DND-41 (cell line): ENCODE measurements at regions not wholly inside any gene's neighbourhood (a gene's known extent, or its start where the extent isn't known, plus 50 kb on each side); places are given as distances from the start of the nearest gene placed in this dataset.

ENCODE experiments used
- CTCF ChIP-seq: IDR thresholded peaks from 2 replicates; pipeline ENCODE4 v1.5.1; 2012; ENCODE audit warnings: borderline replicate concordance, low read length, moderate library complexity, mild to moderate bottlenecking; ENCODE audit not compliant: poor library complexity, severe bottlenecking; ENCODE audit errors: extremely low read depth
- EZH2 ChIP-seq: IDR thresholded peaks from 3 replicates; pipeline ENCODE4 v1.6.1; 2012; ENCODE audit warnings: borderline replicate concordance, low read depth, mild to moderate bottlenecking, moderate library complexity, low read length, inconsistent platforms; ENCODE audit not compliant: severe bottlenecking

- TF ChIP-seq EZH2 (no peak), CTCF (no peak)
Observed at GRCh38 chr21:22743085-22743484, 1744.9 kb downstream of the NCAM2 start.
